ENCODE measurements at regions not wholly inside any gene's neighbourhood (a gene's known extent, or its start where the extent isn't known, plus 50 kb on each side); places are given as distances from the start of the nearest gene placed in this dataset.

GRCh38 chr16:86405319-86405718 is 105.0 kb upstream of the FOXF1 start:
- no peak overlapping the region for H3K27ac Mint-ChIP-seq
- peaks cover 2% of the 10 kb centered on the region for H3K9me3 Mint-ChIP-seq
- DNase-seq (ENCODE audit: low spot score in 2 of 2) (no peak), ATAC-seq (ENCODE audit: low read depth) (no peak)
- no peaks in the 10 kb centered on the region for H3K36me3 Mint-ChIP-seq
- H3K27me3 Mint-ChIP-seq, result peaks cover 10% of the 10 kb centered on the region
- no peak overlapping the region for H3K4me3 Mint-ChIP-seq
- H3K4me1 Mint-ChIP-seq, result no peaks in the 10 kb centered on the region

GRCh38 chr16:86406056-86406455 is 104.3 kb upstream of the FOXF1 start:
- Mint-ChIP-seq H3K27me3 (peaks cover 10% of the 10 kb centered on the region), H3K4me3 (no peak overlapping the region), H3K36me3 (no peaks in the 10 kb centered on the region), H3K9me3 (peaks cover 2% of the 10 kb centered on the region), H3K27ac (no peak overlapping the region), H3K4me1 (no peaks in the 10 kb centered on the region)
- ATAC-seq (ENCODE audit: low read depth) (no peak), DNase-seq (ENCODE audit: low spot score in 2 of 2) (no peak)

GRCh38 chr16:86408685-86409084 is 101.6 kb upstream of the FOXF1 start:
- no peak overlapping the region for H3K4me3 Mint-ChIP-seq
- ATAC-seq (ENCODE audit: low read depth) (no peak), DNase-seq (ENCODE audit: low spot score in 2 of 2) (no peak)
- H3K9me3 Mint-ChIP-seq, result peaks cover 5% of the 10 kb centered on the region
- peaks cover 7% of the 10 kb centered on the region for H3K27me3 Mint-ChIP-seq
- H3K36me3 Mint-ChIP-seq, result no peaks in the 10 kb centered on the region
- no peak overlapping the region for H3K27ac Mint-ChIP-seq
- no peaks in the 10 kb centered on the region for H3K4me1 Mint-ChIP-seq

DNA sequence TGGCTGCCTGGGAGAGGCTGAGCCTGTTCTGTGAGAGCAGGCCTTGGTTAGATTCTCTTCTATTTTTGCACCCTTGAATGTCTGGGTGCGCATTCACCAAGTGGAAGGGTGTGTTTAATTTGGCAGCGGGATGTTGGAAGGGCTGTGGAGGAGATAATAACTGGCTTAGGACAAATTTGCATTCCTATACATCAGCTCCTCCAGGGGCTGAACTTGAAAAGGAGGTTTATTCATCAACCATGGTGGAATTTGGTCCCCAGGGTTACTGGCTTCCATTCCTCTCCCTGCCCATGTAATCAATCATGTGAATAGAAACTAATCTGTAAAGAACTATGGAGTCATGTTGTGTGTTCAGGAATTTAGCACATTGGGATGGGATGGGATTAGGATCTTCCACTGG is 100.2 kb upstream of the FOXF1 start:
- Mint-ChIP-seq H3K4me3 (no peak overlapping the region), H3K27ac (no peak overlapping the region), H3K27me3 (peaks cover 8% of the 10 kb centered on the region), H3K9me3 (peaks cover 5% of the 10 kb centered on the region), H3K36me3 (no peaks in the 10 kb centered on the region), H3K4me1 (no peaks in the 10 kb centered on the region)
- ATAC-seq (ENCODE audit: low read depth) (no peak), DNase-seq (ENCODE audit: low spot score in 2 of 2) (no peak)

GRCh38 chr16:86410529-86410928 is 99.8 kb upstream of the FOXF1 start:
- DNase-seq (ENCODE audit: low spot score in 2 of 2), result no peak

DNA sequence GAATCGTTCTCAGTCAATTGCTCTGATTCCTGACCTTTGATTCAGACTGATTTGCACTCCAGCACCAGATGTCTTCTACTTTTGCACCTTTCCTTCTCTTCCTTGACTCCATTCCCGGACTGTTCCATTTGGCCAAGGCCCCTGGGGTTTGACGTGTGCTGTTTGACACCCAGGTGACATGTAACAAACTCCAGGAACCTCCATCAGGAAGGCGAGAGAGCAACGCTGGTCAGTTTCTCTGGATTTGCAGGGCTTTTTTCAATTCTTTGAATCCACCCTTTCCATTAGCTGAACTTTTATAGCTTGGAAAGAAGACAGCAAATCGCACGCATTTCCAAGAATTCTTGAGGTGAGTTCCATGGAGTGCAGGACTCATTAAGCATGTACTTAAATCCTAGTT is 98.4 kb upstream of the FOXF1 start:
- H3K36me3 Mint-ChIP-seq, result no peaks in the 10 kb centered on the region
- H3K27me3 Mint-ChIP-seq, result peaks cover 11% of the 10 kb centered on the region
- H3K27ac Mint-ChIP-seq, result no peak overlapping the region
- H3K4me3 Mint-ChIP-seq, result no peak overlapping the region
- DNase-seq (ENCODE audit: low spot score in 2 of 2) (no peak), ATAC-seq (ENCODE audit: low read depth) (no peak)
- H3K4me1 Mint-ChIP-seq, result no peaks in the 10 kb centered on the region
- peaks cover 7% of the 10 kb centered on the region for H3K9me3 Mint-ChIP-seq

More at GRCh38 chr16:86410529-86410928, 99.8 kb upstream of the FOXF1 start:
- peaks cover 5% of the 10 kb centered on the region for H3K9me3 Mint-ChIP-seq
- H3K27me3 Mint-ChIP-seq, result peaks cover 7% of the 10 kb centered on the region
- no peaks in the 10 kb centered on the region for H3K36me3 Mint-ChIP-seq
- ATAC-seq (ENCODE audit: low read depth), result no peak
- no peak overlapping the region for H3K4me3 Mint-ChIP-seq
- H3K4me1 Mint-ChIP-seq, result no peaks in the 10 kb centered on the region
- no peak overlapping the region for H3K27ac Mint-ChIP-seq

- ATAC-seq (ENCODE audit: low read depth) (no peak), DNase-seq (ENCODE audit: low spot score in 2 of 2) (no peak)
- Mint-ChIP-seq H3K27me3 (peaks cover 9% of the 10 kb centered on the region), H3K36me3 (no peaks in the 10 kb centered on the region), H3K9me3 (peaks cover 7% of the 10 kb centered on the region), H3K4me1 (no peaks in the 10 kb centered on the region), H3K4me3 (no peak overlapping the region), H3K27ac (no peak overlapping the region)
These were observed 95.2 kb upstream of the FOXF1 start for GRCh38 chr16:86414991-86415740.

GRCh38 chr16:86418981-86419380 is 91.3 kb upstream of the FOXF1 start:
- Mint-ChIP-seq H3K4me3 (no peak overlapping the region), H3K36me3 (peaks cover 2% of the 10 kb centered on the region), H3K4me1 (no peaks in the 10 kb centered on the region), H3K9me3 (peaks cover 5% of the 10 kb centered on the region), H3K27ac (no peak overlapping the region), H3K27me3 (peaks cover 6% of the 10 kb centered on the region)
- ATAC-seq (ENCODE audit: low read depth), result no peak
- DNase-seq (ENCODE audit: low spot score in 2 of 2), result no peak

GRCh38 chr16:86419518-86419917 is 90.8 kb upstream of the FOXF1 start:
- H3K4me1 Mint-ChIP-seq, result no peaks in the 10 kb centered on the region

GRCh38 chr16:86421995-86422394 is 88.3 kb upstream of the FOXF1 start:
- peaks cover 2% of the 10 kb centered on the region for H3K36me3 Mint-ChIP-seq
- no peaks in the 10 kb centered on the region for H3K4me1 Mint-ChIP-seq
- no peak for DNase-seq (ENCODE audit: low spot score in 2 of 2)
- H3K27ac Mint-ChIP-seq, result no peak overlapping the region
- H3K27me3 Mint-ChIP-seq, result peaks cover 5% of the 10 kb centered on the region
- no peak overlapping the region for H3K4me3 Mint-ChIP-seq
- H3K9me3 Mint-ChIP-seq, result peaks cover 4% of the 10 kb centered on the region
- ATAC-seq (ENCODE audit: low read depth), result no peak

More at GRCh38 chr16:86419518-86419917, 90.8 kb upstream of the FOXF1 start:
- ATAC-seq (ENCODE audit: low read depth), result no peak
- Mint-ChIP-seq H3K36me3 (peaks cover 2% of the 10 kb centered on the region), H3K4me3 (no peak overlapping the region), H3K27ac (no peak overlapping the region), H3K27me3 (peaks cover 6% of the 10 kb centered on the region), H3K9me3 (peaks cover 5% of the 10 kb centered on the region)
- no peak for DNase-seq (ENCODE audit: low spot score in 2 of 2)

DNA sequence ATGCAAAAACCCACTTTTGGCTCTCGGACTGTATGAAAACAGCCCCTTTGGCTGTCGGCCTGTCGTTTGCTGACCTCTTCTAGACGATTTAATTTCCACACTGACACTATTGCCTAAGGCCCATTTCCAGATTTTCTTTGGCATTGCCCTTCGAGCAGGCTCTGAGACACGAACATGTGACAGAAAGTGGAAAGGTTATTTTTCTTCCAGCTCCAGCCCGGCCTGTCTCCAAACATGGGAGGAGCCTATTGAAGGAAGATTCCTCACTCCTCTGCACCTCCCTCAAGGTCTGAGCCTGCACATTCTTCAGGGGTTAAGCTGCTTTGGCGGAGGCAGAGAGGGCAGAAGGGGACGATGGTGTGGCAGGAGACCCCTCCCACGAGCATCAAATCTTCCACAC is 85.9 kb upstream of the FOXF1 start:
- no peak for ATAC-seq (ENCODE audit: low read depth)
- no peak overlapping the region for H3K27ac Mint-ChIP-seq
- no peak for DNase-seq (ENCODE audit: low spot score in 2 of 2)
- H3K4me3 Mint-ChIP-seq, result no peak overlapping the region
- no peaks in the 10 kb centered on the region for H3K4me1 Mint-ChIP-seq
- peaks cover 8% of the 10 kb centered on the region for H3K27me3 Mint-ChIP-seq
- peaks cover 4% of the 10 kb centered on the region for H3K9me3 Mint-ChIP-seq
- peaks cover 2% of the 10 kb centered on the region for H3K36me3 Mint-ChIP-seq

GRCh38 chr16:86424985-86425384 is 85.3 kb upstream of the FOXF1 start:
- Mint-ChIP-seq H3K27ac (no peak overlapping the region), H3K9me3 (peaks cover 4% of the 10 kb centered on the region), H3K4me1 (no peaks in the 10 kb centered on the region)

DNA sequence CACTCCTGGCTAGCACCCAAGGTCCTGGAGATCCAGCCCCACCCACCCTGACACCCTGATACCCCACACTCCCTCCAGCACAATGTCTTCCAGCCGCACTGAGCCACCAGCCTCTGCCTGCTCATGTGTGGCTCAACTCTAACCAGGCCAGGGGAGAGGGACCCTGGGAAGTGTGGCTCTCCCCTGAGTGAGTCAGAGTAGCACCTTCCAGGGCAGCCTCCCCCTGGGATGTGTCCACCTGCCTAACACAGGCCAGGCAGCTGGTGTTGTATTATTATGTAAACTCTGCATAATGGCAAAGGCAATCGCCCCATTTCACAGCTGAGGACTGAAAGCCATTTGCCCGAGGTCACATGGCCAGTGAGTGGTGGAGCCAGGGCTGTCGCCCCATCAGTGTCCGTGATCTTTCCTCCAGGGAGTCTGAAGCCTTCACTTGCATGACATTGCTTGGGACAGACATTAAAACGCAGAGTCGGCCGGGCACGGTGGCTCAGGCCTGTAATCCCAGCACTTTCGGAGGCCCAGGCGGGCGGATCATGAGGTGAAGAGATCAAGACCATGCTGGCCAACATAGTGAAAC is 84.2 kb upstream of the FOXF1 start:
- DNase-seq (ENCODE audit: low spot score in 2 of 2), result no peak
- peaks cover 2% of the 10 kb centered on the region for H3K9me3 Mint-ChIP-seq
- ATAC-seq (ENCODE audit: low read depth), result no peak
- no peak overlapping the region for H3K4me3 Mint-ChIP-seq
- H3K27ac Mint-ChIP-seq, result no peak overlapping the region
- peaks cover 8% of the 10 kb centered on the region for H3K27me3 Mint-ChIP-seq
- no peaks in the 10 kb centered on the region for H3K4me1 Mint-ChIP-seq
- H3K36me3 Mint-ChIP-seq, result peaks cover 2% of the 10 kb centered on the region

More at GRCh38 chr16:86424985-86425384, 85.3 kb upstream of the FOXF1 start:
- DNase-seq (ENCODE audit: low spot score in 2 of 2), result no peak
- peaks cover 8% of the 10 kb centered on the region for H3K27me3 Mint-ChIP-seq
- H3K36me3 Mint-ChIP-seq, result peaks cover 2% of the 10 kb centered on the region
- no peak for ATAC-seq (ENCODE audit: low read depth)
- H3K4me3 Mint-ChIP-seq, result no peak overlapping the region

DNA sequence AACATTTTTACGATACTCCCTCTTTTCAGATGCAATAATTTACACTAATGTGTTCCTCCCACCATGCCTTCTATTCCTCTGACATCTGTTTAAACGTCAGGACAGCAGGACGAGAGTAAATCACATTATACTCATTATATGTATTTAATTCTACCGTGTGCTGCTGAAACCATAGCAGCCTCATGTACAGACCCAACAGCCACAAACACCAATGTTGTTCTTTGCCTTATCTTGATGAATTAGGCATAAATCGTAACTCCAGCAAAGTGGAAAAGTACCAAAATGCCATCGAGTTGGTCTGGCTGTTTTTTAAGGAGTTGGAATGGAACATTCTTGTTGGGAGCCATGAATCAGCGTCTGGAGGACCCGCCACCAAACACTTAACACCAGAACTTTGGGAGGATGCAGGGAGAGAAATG is 82.9 kb upstream of the FOXF1 start:
- no peaks in the 10 kb centered on the region for H3K36me3 Mint-ChIP-seq
- H3K27ac Mint-ChIP-seq, result no peak overlapping the region
- H3K27me3 Mint-ChIP-seq, result peaks cover 8% of the 10 kb centered on the region
- no peaks in the 10 kb centered on the region for H3K9me3 Mint-ChIP-seq
- DNase-seq (ENCODE audit: low spot score in 2 of 2), result no peak
- H3K4me3 Mint-ChIP-seq, result no peak overlapping the region
- H3K4me1 Mint-ChIP-seq, result no peaks in the 10 kb centered on the region
- ATAC-seq (ENCODE audit: low read depth), result no peak

All from memory B cell (primary cell).